ENCODE measurements at regions not wholly inside any gene's neighbourhood (a gene's known extent, or its start where the extent isn't known, plus 50 kb on each side); places are given as distances from the start of the nearest gene placed in this dataset.

GRCh38 chr2:126971162-126971480 is 72.4 kb downstream of the TEX51 start:
- TF ChIP-seq POLR2AphosphoS5 (IDR thresholded peaks at IDR 0.05; ENCODE audit: low read depth, low read length) (no peak), SIN3A (IDR thresholded peaks at IDR 0.05; ENCODE audit: borderline replicate concordance, insufficient read depth, low read depth, low read length) (no peak), CTCF (IDR thresholded peaks at IDR 0.05) (no peak), REST (IDR thresholded peaks at IDR 0.05; ENCODE audit: insufficient read depth in 1 of 2, low read depth in 2 of 2, low read length in 1 of 2) (no peak)
